ENCODE measurements at regions not wholly inside any gene's neighbourhood (a gene's known extent, or its start where the extent isn't known, plus 50 kb on each side); places are given as distances from the start of the nearest gene placed in this dataset.
"Not testable (repeated sequence)": the region's sequence is repeated elsewhere in the genome, so short reads cannot be mapped to it uniquely, and the experiment has no call there.

- not testable (repeated sequence) for DNase-seq
Measured at GRCh38 chr21:6428498-6429092, 4092.8 kb upstream of the TPTE start.

GRCh38 chr21:6429924-6430323 is 4091.5 kb upstream of the TPTE start:
- not testable (repeated sequence) for DNase-seq

- DNase-seq = not testable (repeated sequence)
Measured at GRCh38 chr21:6433149-6433548, 4088.2 kb upstream of the TPTE start.

GRCh38 chr21:6436205-6436604 is 4085.2 kb upstream of the TPTE start:
- not testable (repeated sequence) for DNase-seq

GRCh38 chr21:6436971-6437833 is 4084.2 kb upstream of the TPTE start:
- DNase-seq = not testable (repeated sequence)

GRCh38 chr21:6437834-6438187 is 4083.6 kb upstream of the TPTE start:
- not testable (repeated sequence) for DNase-seq

GRCh38 chr21:6439058-6439457 is 4082.3 kb upstream of the TPTE start:
- DNase-seq = not testable (repeated sequence)

GRCh38 chr21:6454648-6455340 is 4066.6 kb upstream of the TPTE start:
- not testable (repeated sequence) for DNase-seq

- DNase-seq = not testable (repeated sequence)
Measured at GRCh38 chr21:6456011-6456661, 4065.2 kb upstream of the TPTE start.

GRCh38 chr21:6459761-6460160 is 4061.6 kb upstream of the TPTE start:
- DNase-seq = not testable (repeated sequence)

GRCh38 chr21:6461358-6461757 is 4060.0 kb upstream of the TPTE start:
- not testable (repeated sequence) for DNase-seq

- not testable (repeated sequence) for DNase-seq
Measured at GRCh38 chr21:6464419-6464818, 4057.0 kb upstream of the TPTE start.

- not testable (repeated sequence) for DNase-seq
Measured at GRCh38 chr21:6466081-6466698, 4055.2 kb upstream of the TPTE start.

GRCh38 chr21:6466707-6467106 is 4054.7 kb upstream of the TPTE start:
- DNase-seq = not testable (repeated sequence)

GRCh38 chr21:6467189-6467774 is 4054.1 kb upstream of the TPTE start:
- DNase-seq = not testable (repeated sequence)

GRCh38 chr21:6467907-6468306 is 4053.5 kb upstream of the TPTE start:
- DNase-seq = not testable (repeated sequence)

- not testable (repeated sequence) for DNase-seq
Measured at GRCh38 chr21:6468331-6468860, 4053.0 kb upstream of the TPTE start.

GRCh38 chr21:6474250-6474968 is 4047.0 kb upstream of the TPTE start:
- not testable (repeated sequence) for DNase-seq

- DNase-seq = not testable (repeated sequence)
Measured at GRCh38 chr21:6481116-6481515, 4040.3 kb upstream of the TPTE start.

GRCh38 chr21:6482616-6483015 is 4038.8 kb upstream of the TPTE start:
- DNase-seq = not testable (repeated sequence)

GRCh38 chr21:6483645-6484044 is 4037.7 kb upstream of the TPTE start:
- DNase-seq = not testable (repeated sequence)

Measured in T-helper 1 cell (primary cell).